H1 (cell line): ENCODE measurements at regions not wholly inside any gene's neighbourhood (a gene's known extent, or its start where the extent isn't known, plus 50 kb on each side); places are given as distances from the start of the nearest gene placed in this dataset.

Experiments
- CTCF ChIA-PET: fragments of 300-600 bp; sonication (Branson Sonifier 250); formaldehyde crosslinking; loops from one replicate; lab custom pipeline; 2021; ENCODE audit not compliant: partially characterized antibody; lab: Charles Lee
- POLR2A ChIA-PET: fragments of 300-600 bp; sonication (Branson Sonifier 250); formaldehyde crosslinking; loops from one replicate; lab custom pipeline; 2021; ENCODE audit warnings: inconsistent platforms; ENCODE audit not compliant: partially characterized antibody; lab: Charles Lee
- DNase-seq, 2 experiments: peaks; one replicate each; pipeline versions ENCODE4 v3.0.0 to v3.0.0-alpha.2; 2010 to 2022; ENCODE audit warnings: low spot score in 2 of 2, low read depth in 1 of 2, mixed read lengths in 1 of 2
- FAIRE-seq: peaks from 2 replicates; lab custom pipeline; 2011; peaks lifted over from hg19 to GRCh38; lab: Jason Lieb, UNC
- H2AFZ ChIP-seq: 2 replicates; pipeline ENCODE4 v1.8.1; 2012; ENCODE audit warnings: low read length, inconsistent platforms
- H2AK5ac ChIP-seq: 2 replicates; pipeline ENCODE4 v1.6.1; 2013; ENCODE audit warnings: low read depth, low read length
- H2BK120ac ChIP-seq: replicated peaks from 2 replicates; pipeline ENCODE3; 2013; ENCODE audit warnings: low read depth, low read length, inconsistent platforms
- H2BK12ac ChIP-seq: 2 replicates; pipeline ENCODE4 v1.6.1; 2013; ENCODE audit warnings: low read depth, low read length
- H2BK15ac ChIP-seq: 2 replicates; pipeline ENCODE4 v1.6.1; 2013; ENCODE audit warnings: low read length
- H2BK20ac ChIP-seq: 2 replicates; pipeline ENCODE4 v1.6.1; 2013; ENCODE audit warnings: low read length
- H2BK5ac ChIP-seq: 2 replicates; pipeline ENCODE4 v1.6.1; 2013; ENCODE audit warnings: low read depth, low read length
- H3K14ac ChIP-seq: 2 replicates; pipeline ENCODE4 v1.6.1; 2013; ENCODE audit warnings: inconsistent platforms; ENCODE audit not compliant: insufficient read length
- H3K18ac ChIP-seq: 2 replicates; pipeline ENCODE4 v1.6.1; 2013; ENCODE audit warnings: low read length; ENCODE audit errors: extremely low read depth
- H3K23ac ChIP-seq: 2 replicates; pipeline ENCODE4 v1.6.1; 2013; ENCODE audit warnings: inconsistent platforms; ENCODE audit not compliant: insufficient read length
- H3K23me2 ChIP-seq: 2 replicates; pipeline ENCODE4 v1.6.1; 2013; ENCODE audit warnings: low read depth, low read length
- H3K27ac ChIP-seq: 2 replicates; pipeline ENCODE4 v1.6.1; 2011; ENCODE audit warnings: low read depth, low read length, inconsistent platforms
- H3K27me3 ChIP-seq, 4 experiments: replicated peaks in 1 of 4; 1 replicate in 1 of 4; 2 replicates in 3 of 4; pipeline versions ENCODE4 v1.6.1 to v1.8.1; 2011 to 2013; ENCODE audit warnings: low read length in 3 of 4, mild to moderate bottlenecking in 3 of 4, inconsistent platforms in 2 of 4, mixed read lengths in 2 of 4, moderate library complexity in 1 of 4; ENCODE audit not compliant: control insufficient read depth in 3 of 4, insufficient read depth in 3 of 4; ENCODE audit errors: extremely low read depth in 1 of 4
- H3K36me3 ChIP-seq, 4 experiments: 2 replicates each; pipeline versions ENCODE4 v1.6.1 to v1.8.1; 2011 to 2013; ENCODE audit warnings: mild to moderate bottlenecking in 4 of 4, low read length in 3 of 4, moderate library complexity in 2 of 4, control low read depth in 1 of 4, inconsistent platforms in 1 of 4; ENCODE audit not compliant: insufficient read depth in 4 of 4, control insufficient read depth in 2 of 4
- H3K4ac ChIP-seq: replicated peaks from 2 replicates; pipeline ENCODE3; 2013; ENCODE audit warnings: low read length, low read depth, mixed read lengths, inconsistent platforms; ENCODE audit not compliant: insufficient read length
- H3K4me1 ChIP-seq, 4 experiments: replicated peaks in 1 of 4; 1 replicate in 1 of 4; 2 replicates in 3 of 4; pipeline versions ENCODE4 v1.6.1 to v1.8.1; 2011 to 2013; ENCODE audit warnings: low read length in 3 of 4, inconsistent platforms in 2 of 4, mixed read lengths in 1 of 4; ENCODE audit not compliant: insufficient read depth in 4 of 4, control insufficient read depth in 3 of 4
- H3K4me2 ChIP-seq, 2 experiments: 2 replicates each; pipeline versions ENCODE4 v1.6.1 to v1.8.1; 2011 to 2013; ENCODE audit warnings: low read depth in 2 of 2, low read length in 2 of 2, control low read depth in 1 of 2, inconsistent platforms in 1 of 2, mild to moderate bottlenecking in 1 of 2; ENCODE audit not compliant: insufficient read depth in 1 of 2
- H3K4me3 ChIP-seq, 4 experiments: fragments of 200-600, 300-600 bp in 1 of 4; sonication (generic), shearing (Covaris generic), sonication (Bioruptor Twin) in 1 of 4; 2 replicates each; pipeline versions ENCODE4 v1.5.1 to v1.8.1; 2011 to 2016; ENCODE audit warnings: low read length in 4 of 4, low read depth in 3 of 4, control low read depth in 2 of 4, inconsistent platforms in 2 of 4, mild to moderate bottlenecking in 2 of 4, mixed read lengths in 1 of 4, moderate library complexity in 1 of 4; ENCODE audit not compliant: insufficient read depth in 2 of 4; ENCODE audit errors: extremely low read depth in 1 of 4
- H3K56ac ChIP-seq: replicated peaks from 2 replicates; pipeline ENCODE3; 2013; ENCODE audit warnings: low read depth, mild to moderate bottlenecking, mixed read lengths, low read length, inconsistent platforms; ENCODE audit not compliant: insufficient read length
- H3K79me1 ChIP-seq: 2 replicates; pipeline ENCODE4 v1.6.1; 2013; ENCODE audit warnings: low read depth, low read length, control low read depth
- H3K79me2 ChIP-seq, 2 experiments: 2 replicates each; pipeline versions ENCODE4 v1.6.1 to v1.8.1; 2012 to 2013; ENCODE audit warnings: low read length in 2 of 2, mild to moderate bottlenecking in 2 of 2, inconsistent platforms in 1 of 2; ENCODE audit not compliant: insufficient read depth in 2 of 2, control insufficient read depth in 1 of 2
- H3K9ac ChIP-seq, 4 experiments: replicated peaks in 1 of 4; 1 replicate in 1 of 4; 2 replicates in 3 of 4; pipeline versions ENCODE4 v1.6.1 to v1.8.1; 2011 to 2013; ENCODE audit warnings: low read depth in 3 of 4, low read length in 3 of 4, control low read depth in 2 of 4, mild to moderate bottlenecking in 2 of 4, moderate library complexity in 2 of 4, inconsistent platforms in 1 of 4; ENCODE audit errors: extremely low read depth in 1 of 4
- H3K9me3 ChIP-seq, 2 experiments: 2 replicates each; pipeline versions ENCODE4 v1.6.1 to v1.8.1; 2012 to 2013; ENCODE audit warnings: mild to moderate bottlenecking in 2 of 2, moderate library complexity in 2 of 2, control low read depth in 1 of 2, inconsistent platforms in 1 of 2, low read depth in 1 of 2, low read length in 1 of 2, mixed read lengths in 1 of 2; ENCODE audit not compliant: insufficient read depth in 2 of 2
- H4K20me1 ChIP-seq, 2 experiments: replicated peaks in 1 of 2; 2 replicates each; pipeline versions ENCODE3 to v1.8.1; 2011 to 2013; ENCODE audit warnings: inconsistent platforms in 2 of 2, low read length in 2 of 2, mild to moderate bottlenecking in 1 of 2; ENCODE audit not compliant: insufficient read depth in 2 of 2, control insufficient read depth in 1 of 2
- H4K5ac ChIP-seq: 2 replicates; pipeline ENCODE4 v1.6.1; 2013; ENCODE audit warnings: low read length, low read depth, mixed read lengths, inconsistent platforms; ENCODE audit not compliant: insufficient read length
- H4K8ac ChIP-seq: 2 replicates; pipeline ENCODE4 v1.8.0; 2013; ENCODE audit warnings: mild to moderate bottlenecking, moderate library complexity, low read length, inconsistent platforms; ENCODE audit not compliant: insufficient read depth; ENCODE audit errors: extremely low read depth
- H4K91ac ChIP-seq: replicated peaks from 2 replicates; pipeline ENCODE3; 2013; ENCODE audit warnings: low read length, mixed read lengths, inconsistent platforms; ENCODE audit not compliant: insufficient read length
- EZH2 ChIP-seq: fragments of 200-600 bp; sonication (generic); IDR thresholded peaks from 2 replicates; pipeline ENCODE4 v1.7.1; 2012; ENCODE audit warnings: low read depth, mild to moderate bottlenecking, moderate library complexity, low read length, inconsistent platforms; ENCODE audit not compliant: severe bottlenecking
- FOSL1 ChIP-seq: IDR thresholded peaks from 2 replicates; pipeline ENCODE4 v1.6.1; 2011; ENCODE audit warnings: mild to moderate bottlenecking, low read depth, low read length, moderate library complexity; ENCODE audit not compliant: insufficient read depth
- POLR2A ChIP-seq, 2 experiments: IDR thresholded peaks; 1 replicate in 1 of 2; 2 replicates in 1 of 2; pipeline ENCODE4 v1.6.1; 2011; ENCODE audit warnings: low read depth in 2 of 2, low read length in 2 of 2, mild to moderate bottlenecking in 2 of 2; ENCODE audit errors: control extremely low read depth in 1 of 2
- RFX5 ChIP-seq: IDR thresholded peaks from 2 replicates; pipeline ENCODE4 v1.6.1; 2011; ENCODE audit warnings: low read depth, low read length, improper control_type of control experiment, borderline replicate concordance
- WGBS, 2 experiments: shearing (Covaris generic) in 1 of 2; methylation state at CpG; one replicate each; pipeline versions ENCODE4 v1.1.6 to v1.1.7; 2013 to 2015; ENCODE audit warnings: low lambda C conversion rate in 2 of 2, mixed read lengths in 2 of 2, inconsistent platforms in 1 of 2, low coverage in 1 of 2, missing lambda C conversion rate in 1 of 2; ENCODE audit not compliant: insufficient replicate concordance in 2 of 2, insufficient coverage in 1 of 2, insufficient read length in 1 of 2; ENCODE audit errors: extremely low coverage in 1 of 2, missing lambda C conversion rate in 1 of 2; 5-methylcytosine and 5-hydroxymethylcytosine counted together

- no peak overlapping the region for H2BK120ac ChIP-seq
- no peak overlapping the region for H2BK20ac ChIP-seq
- no peak overlapping the region for H2BK15ac ChIP-seq
- no peak overlapping the region for H3K4me3 ChIP-seq
- no peak overlapping the region for H2BK12ac ChIP-seq
- peaks cover 0 to 3% (median 0%) of the 10 kb centered on the region in 4 experiments; a peak in 1 of 7 replicates for H3K4me1 ChIP-seq
- no peaks in the 10 kb centered on the region for H3K23me2 ChIP-seq
- DNase-seq, result no peak
- H3K9me3 ChIP-seq, result peaks cover 12 to 24% of the 10 kb centered on the region in 2 experiments; a peak in 3 of 4 replicates
- 84% methylated on average over 6 of the region's 6 CpGs; no CpG with 5 or more reads in 1 of the 2 experiments for WGBS, 2 experiments
- H4K91ac ChIP-seq, result no peak overlapping the region
- no peak for FAIRE-seq
- H3K27ac ChIP-seq, result no peak overlapping the region
- ChIA-PET POLR2A (no interaction called here), CTCF (interaction anchor here (0.7 kb wide), 1 partner anchor 312 kb away, joined by 3 read pairs; no protein-coding TSS in a partner anchor)
- H3K18ac ChIP-seq, result no peak overlapping the region
- H3K56ac ChIP-seq, result no peak overlapping the region
- H3K14ac ChIP-seq, result no peak overlapping the region
- H2AK5ac ChIP-seq, result no peak overlapping the region
- H3K9ac ChIP-seq, result no peak overlapping the region
- no peak overlapping the region for H3K23ac ChIP-seq
- H3K4ac ChIP-seq, result no peak overlapping the region
- no peak overlapping the region for H3K4me2 ChIP-seq
- no peak overlapping the region for H2AFZ ChIP-seq
- no peak overlapping the region for H4K8ac ChIP-seq
- no peaks in the 10 kb centered on the region for H3K36me3 ChIP-seq
- H3K27me3 ChIP-seq, result no peaks in the 10 kb centered on the region
- TF ChIP-seq POLR2A (IDR thresholded peaks at IDR 0.05; ENCODE audit: control extremely low read depth in 1 of 2, low read depth in 2 of 2, low read length in 2 of 2) (no peak), RFX5 (no peak), EZH2 (no peak), FOSL1 (no peak)
- no peak overlapping the region for H4K5ac ChIP-seq
- no peaks in the 10 kb centered on the region for H3K79me1 ChIP-seq
- H2BK5ac ChIP-seq, result no peak overlapping the region
- no peaks in the 10 kb centered on the region for H4K20me1 ChIP-seq
- no peaks in the 10 kb centered on the region for H3K79me2 ChIP-seq
Observed at GRCh38 chr3:106542101-106542769, 673.4 kb upstream of the CBLB start.
